IPS DF 19.7 (cell line): ENCODE measurements at regions not wholly inside any gene's neighbourhood (a gene's known extent, or its start where the extent isn't known, plus 50 kb on each side); places are given as distances from the start of the nearest gene placed in this dataset.
"Not testable (repeated sequence)": the region's sequence is repeated elsewhere in the genome, so short reads cannot be mapped to it uniquely, and the experiment has no call there.

Source experiments
- DNase-seq: peaks from one replicate; pipeline ENCODE4 v3.0.0-alpha.2; 2013; ENCODE audit warnings: low read depth, low spot score

DNA sequence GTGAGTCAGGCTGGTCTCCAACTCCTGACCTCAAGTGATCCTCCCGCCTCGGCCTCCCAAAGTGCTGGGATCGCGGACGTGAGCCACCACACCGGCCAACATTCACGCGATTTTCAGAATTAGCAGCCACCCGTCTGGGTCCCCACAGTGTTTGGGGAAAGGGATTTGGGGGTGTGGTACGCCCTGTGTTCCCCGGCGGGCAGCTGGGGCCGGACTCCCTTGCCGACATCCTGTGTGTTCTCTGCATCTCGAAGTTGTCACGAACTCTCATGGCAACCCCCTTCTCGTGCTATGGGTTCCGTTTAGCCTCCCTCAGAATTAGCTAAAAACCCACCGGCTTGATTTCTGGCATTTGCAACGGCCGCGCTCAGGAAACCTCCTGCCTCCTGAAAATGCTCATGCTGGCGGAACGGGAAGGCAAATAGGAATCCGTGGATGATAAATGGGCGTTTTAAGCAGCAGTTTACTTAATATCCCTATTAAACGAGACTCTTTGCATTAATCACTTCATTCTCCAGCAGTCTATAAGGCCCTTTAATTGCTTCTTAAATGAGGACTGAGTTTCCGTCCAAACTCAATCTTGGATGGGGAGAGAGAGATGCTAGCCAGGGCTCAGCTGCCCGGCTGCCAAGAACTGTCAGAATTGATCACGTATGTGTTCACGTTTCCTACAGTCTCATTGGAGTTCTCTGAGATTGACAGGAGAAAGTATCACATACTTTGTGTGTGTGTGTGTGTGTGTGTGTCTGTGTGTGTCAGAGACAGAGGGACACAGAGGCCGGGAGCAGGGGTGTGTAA is 78.9 kb upstream of the PPP2R3B start:
- no peak for DNase-seq

- not testable (repeated sequence) for DNase-seq
Measured at GRCh38 chrX:466836-467235, 80.1 kb upstream of the PPP2R3B start.

DNA sequence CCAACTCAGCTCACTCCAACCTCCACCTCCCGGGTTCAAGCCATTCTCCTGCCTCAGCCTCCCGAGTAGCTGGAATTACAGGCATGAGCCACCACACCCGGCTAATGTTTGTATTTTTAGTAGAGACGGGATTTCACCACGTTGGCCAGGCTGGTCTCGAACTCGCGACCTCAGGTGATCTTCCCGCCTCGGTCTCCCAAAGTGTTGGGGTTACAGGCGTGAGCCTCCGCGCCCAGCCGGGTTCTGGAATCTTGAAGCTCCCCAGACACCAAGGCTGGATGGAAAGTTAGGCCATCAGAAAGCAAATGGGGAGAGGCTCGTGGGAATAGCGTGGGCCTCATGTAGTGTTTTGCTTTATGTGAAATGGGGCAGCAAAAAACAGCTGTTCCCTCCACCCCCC is 81.0 kb upstream of the PPP2R3B start:
- not testable (repeated sequence) for DNase-seq

- DNase-seq = no peak
Measured at GRCh38 chrX:468979-469378, 82.3 kb upstream of the PPP2R3B start.

DNA sequence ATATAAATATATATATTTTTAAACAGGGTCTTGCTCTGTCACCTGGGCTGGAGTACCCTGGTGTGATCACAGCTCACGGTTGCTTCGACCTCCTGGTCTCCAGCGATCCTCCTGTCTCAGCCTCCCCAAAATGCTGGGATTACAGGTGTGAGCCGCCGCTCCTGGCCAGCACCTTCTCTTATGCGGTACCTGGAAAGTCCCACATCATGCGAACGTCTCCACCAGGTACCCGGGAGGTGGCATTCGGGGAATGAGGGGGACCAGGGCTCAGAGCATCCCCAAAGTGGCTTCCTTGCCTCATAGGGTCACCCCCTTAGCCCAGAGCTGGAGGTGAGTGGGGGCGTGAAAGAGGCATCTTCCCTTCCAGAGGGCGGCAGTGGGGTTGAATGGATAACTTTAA is 84.0 kb upstream of the PPP2R3B start:
- no peak for DNase-seq

GRCh38 chrX:471281-471680 is 84.6 kb upstream of the PPP2R3B start:
- no peak for DNase-seq

DNA sequence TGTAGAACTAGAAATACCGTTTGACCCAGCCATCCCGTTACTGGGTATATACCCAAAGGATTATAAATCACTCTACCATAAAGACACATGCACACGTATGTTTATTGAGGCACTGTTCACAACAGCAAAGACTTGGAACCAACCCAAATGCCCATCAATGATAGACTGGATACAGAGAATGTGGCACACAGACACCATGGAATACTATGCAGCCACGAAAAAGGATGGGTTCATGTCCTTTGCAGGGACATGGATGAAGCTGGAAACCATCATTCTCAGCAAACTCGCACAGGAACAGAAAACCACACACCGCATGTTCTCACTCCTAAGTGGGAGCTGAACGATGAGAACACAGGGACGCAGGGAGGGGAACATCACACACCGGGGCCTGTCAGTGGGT is 85.6 kb upstream of the PPP2R3B start:
- not testable (repeated sequence) for DNase-seq

DNA sequence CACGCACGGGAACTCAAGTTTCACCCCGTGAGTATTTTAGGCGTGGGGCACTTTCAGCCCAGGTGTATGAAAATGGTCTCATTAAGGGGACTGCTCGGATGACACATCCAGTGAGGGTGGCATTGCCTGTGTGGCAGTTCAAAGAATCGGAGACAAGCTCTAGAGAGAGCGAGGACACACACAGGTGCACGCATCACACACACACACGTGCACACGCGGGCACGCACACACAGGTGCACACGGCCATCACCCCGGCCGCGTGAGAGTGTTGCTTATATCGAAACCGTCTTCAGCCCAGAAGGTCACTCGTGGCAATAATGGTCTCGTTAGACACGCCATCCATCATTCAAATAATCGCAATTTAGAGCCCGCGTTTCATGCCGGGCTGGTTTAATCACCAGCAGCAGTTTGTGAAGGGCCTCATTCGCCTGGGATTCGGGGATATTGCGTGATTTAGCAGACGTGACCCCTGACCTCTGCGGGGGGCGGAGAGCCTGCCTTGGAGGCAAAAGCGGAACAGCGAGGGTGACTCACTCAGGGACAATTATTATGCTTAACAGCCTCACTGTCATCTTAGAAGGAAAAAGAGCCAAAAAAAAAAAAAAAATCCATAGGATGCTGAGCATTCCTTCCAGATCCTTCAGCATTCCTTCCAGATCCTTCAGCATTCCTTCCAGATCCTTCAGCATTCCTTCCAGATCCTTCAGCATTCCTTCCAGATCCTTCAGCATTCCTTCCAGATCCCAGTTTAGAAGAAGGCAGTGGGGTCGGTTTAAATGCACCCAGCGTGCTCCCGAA is 89.4 kb upstream of the PPP2R3B start:
- DNase-seq = no peak

DNA sequence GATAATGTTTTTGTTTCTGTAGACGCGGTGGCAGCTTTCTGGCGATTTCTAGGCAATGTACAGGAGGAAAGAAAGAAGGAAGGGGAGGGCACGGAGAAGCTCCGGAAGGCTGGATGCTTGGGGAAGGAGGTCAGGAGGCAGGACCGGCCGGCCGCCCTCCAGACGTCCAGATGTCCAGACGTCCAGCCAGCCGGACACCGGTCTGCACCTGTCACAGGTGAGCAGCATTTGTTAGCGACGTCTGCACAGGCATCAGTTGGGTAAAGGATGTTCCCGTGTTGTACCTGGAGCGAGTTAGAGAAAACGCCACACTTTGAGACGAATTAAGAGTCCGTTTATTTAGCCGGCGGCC is 90.0 kb upstream of the PPP2R3B start:
- DNase-seq = no peak

GRCh38 chrX:477441-478012 is 90.8 kb upstream of the PPP2R3B start:
- DNase-seq = no peak

GRCh38 chrX:479273-479981 is 92.7 kb upstream of the PPP2R3B start:
- no peak for DNase-seq

GRCh38 chrX:480861-481417 is 94.2 kb upstream of the PPP2R3B start:
- DNase-seq = no peak

- no peak for DNase-seq
Measured at GRCh38 chrX:482192-482701, 95.5 kb upstream of the PPP2R3B start.

DNA sequence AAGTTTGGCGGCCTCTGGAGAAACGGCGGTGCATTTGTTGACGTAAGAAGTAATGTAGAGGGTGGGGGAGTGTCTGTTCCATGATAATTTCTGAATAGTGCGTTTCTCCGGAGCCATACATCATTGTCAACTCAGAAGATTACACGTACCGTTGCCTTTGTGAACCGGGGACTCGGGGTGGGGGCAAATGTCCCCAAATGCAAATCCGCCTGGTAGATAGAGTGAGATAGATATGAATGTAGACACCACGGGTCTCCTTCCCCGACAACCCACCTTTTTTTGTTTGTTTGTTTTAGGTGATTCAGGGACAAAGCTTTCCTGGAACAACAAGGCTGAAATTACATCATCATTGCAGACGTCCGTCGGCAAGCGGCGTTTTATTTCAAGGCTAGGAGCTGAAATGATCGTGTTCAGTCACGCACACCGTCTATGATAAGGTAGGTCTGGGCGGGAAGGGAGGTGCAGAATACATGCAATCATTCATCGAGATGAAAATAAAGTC is 96.0 kb upstream of the PPP2R3B start:
- no peak for DNase-seq

GRCh38 chrX:485368-485767 is 98.7 kb upstream of the PPP2R3B start:
- DNase-seq = no peak

DNA sequence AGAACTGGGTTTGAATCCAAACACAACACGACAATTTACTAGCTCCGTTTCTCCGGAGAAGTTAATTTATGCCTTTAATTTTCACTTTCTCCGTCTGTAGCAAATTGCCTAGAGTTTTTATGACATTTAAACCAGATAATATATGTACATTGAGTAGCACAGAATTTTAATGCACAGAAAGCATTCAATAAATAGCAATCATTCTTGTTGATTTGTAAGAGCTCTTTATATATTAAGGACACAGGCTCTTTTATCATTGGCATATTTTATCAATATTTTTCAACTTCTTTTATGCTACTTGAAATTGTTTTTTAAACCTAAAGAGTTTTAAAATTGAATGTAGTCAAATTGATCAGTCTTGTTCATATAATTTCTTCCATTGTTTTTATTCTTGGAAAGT is 99.6 kb upstream of the PPP2R3B start:
- no peak for DNase-seq

- no peak for DNase-seq
Measured at GRCh38 chrX:487836-488235, 101.1 kb upstream of the PPP2R3B start.

- DNase-seq = no peak
Measured at GRCh38 chrX:489820-490219, 103.1 kb upstream of the PPP2R3B start.

GRCh38 chrX:497186-498014 is 110.7 kb upstream of the PPP2R3B start:
- DNase-seq = no peak

GRCh38 chrX:498901-499300 is 112.2 kb upstream of the PPP2R3B start:
- not testable (repeated sequence) for DNase-seq
